ENCODE measurements at regions not wholly inside any gene's neighbourhood (a gene's known extent, or its start where the extent isn't known, plus 50 kb on each side); places are given as distances from the start of the nearest gene placed in this dataset.

GRCh38 chr1:103191327-103191726 is 83.0 kb upstream of the COL11A1 start:
- Histone ChIP-seq H3K9me2 (replicated peaks; ENCODE audit: low read depth, low read length) (no peaks in the 10 kb centered on the region), H2AFZ (ENCODE audit: low read length) (no peak overlapping the region), H3K27me3 (ENCODE audit: insufficient read depth, low read length, poor library complexity, severe bottlenecking) (no peaks in the 10 kb centered on the region), H3K4me3 (ENCODE audit: low read length, poor library complexity, severe bottlenecking) (no peak overlapping the region), H4K20me1 (ENCODE audit: insufficient read depth, low read length, poor library complexity, severe bottlenecking) (no peaks in the 10 kb centered on the region), H3K4me2 (ENCODE audit: low read depth, low read length, poor library complexity, severe bottlenecking) (no peak overlapping the region), H3K79me2 (ENCODE audit: insufficient read depth, low read length) (no peaks in the 10 kb centered on the region), H3K9me3 (ENCODE audit: insufficient read depth, low read depth, low read length) (no peaks in the 10 kb centered on the region), H3F3A (ENCODE audit: low read depth) (no peaks in the 10 kb centered on the region), H3K36me3 (ENCODE audit: insufficient read depth, low read length) (no peaks in the 10 kb centered on the region), H3K4me1 (ENCODE audit: insufficient read depth, low read length, poor library complexity, severe bottlenecking) (no peaks in the 10 kb centered on the region), H3K9ac (ENCODE audit: low read depth, low read length, poor library complexity, severe bottlenecking) (no peak overlapping the region)
- TF ChIP-seq CTCF (conservative IDR thresholded peaks at IDR 0.05; ENCODE audit: low read length): no peak
- TF ChIP-seq EZH2phosphoT487 (IDR thresholded peaks at IDR 0.05; ENCODE audit: borderline replicate concordance): no peak

GRCh38 chr1:103190766-103191165 is 82.4 kb upstream of the COL11A1 start:
- no peak overlapping the region for H2AFZ ChIP-seq (ENCODE audit: low read length)
- H3K36me3 ChIP-seq (ENCODE audit: insufficient read depth, low read length): no peaks in the 10 kb centered on the region
- no peaks in the 10 kb centered on the region for H4K20me1 ChIP-seq (ENCODE audit: insufficient read depth, low read length, poor library complexity, severe bottlenecking)
- TF ChIP-seq EZH2phosphoT487 (IDR thresholded peaks at IDR 0.05; ENCODE audit: borderline replicate concordance): no peak
- TF ChIP-seq CTCF (conservative IDR thresholded peaks at IDR 0.05; ENCODE audit: low read length): no peak
- no peak overlapping the region for H3K4me3 ChIP-seq (ENCODE audit: low read length, poor library complexity, severe bottlenecking)
- H3K79me2 ChIP-seq (ENCODE audit: insufficient read depth, low read length): no peaks in the 10 kb centered on the region
- no peaks in the 10 kb centered on the region for H3K4me1 ChIP-seq (ENCODE audit: insufficient read depth, low read length, poor library complexity, severe bottlenecking)
- no peaks in the 10 kb centered on the region for H3F3A ChIP-seq (ENCODE audit: low read depth)
- H3K9me2 ChIP-seq (replicated peaks; ENCODE audit: low read depth, low read length): no peaks in the 10 kb centered on the region
- H3K9me3 ChIP-seq (ENCODE audit: insufficient read depth, low read depth, low read length): no peaks in the 10 kb centered on the region
- H3K27me3 ChIP-seq (ENCODE audit: insufficient read depth, low read length, poor library complexity, severe bottlenecking): no peaks in the 10 kb centered on the region
- no peak overlapping the region for H3K4me2 ChIP-seq (ENCODE audit: low read depth, low read length, poor library complexity, severe bottlenecking)
- H3K9ac ChIP-seq (ENCODE audit: low read depth, low read length, poor library complexity, severe bottlenecking): no peak overlapping the region

- Histone ChIP-seq H3F3A (ENCODE audit: low read depth) (no peaks in the 10 kb centered on the region), H3K4me2 (ENCODE audit: low read depth, low read length, poor library complexity, severe bottlenecking) (no peak overlapping the region), H3K36me3 (ENCODE audit: insufficient read depth, low read length) (no peaks in the 10 kb centered on the region), H3K4me3 (ENCODE audit: low read length, poor library complexity, severe bottlenecking) (no peak overlapping the region), H3K4me1 (ENCODE audit: insufficient read depth, low read length, poor library complexity, severe bottlenecking) (no peaks in the 10 kb centered on the region), H2AFZ (ENCODE audit: low read length) (no peak overlapping the region), H3K27me3 (ENCODE audit: insufficient read depth, low read length, poor library complexity, severe bottlenecking) (no peaks in the 10 kb centered on the region), H3K79me2 (ENCODE audit: insufficient read depth, low read length) (no peaks in the 10 kb centered on the region), H3K9me2 (replicated peaks; ENCODE audit: low read depth, low read length) (no peaks in the 10 kb centered on the region), H3K9me3 (ENCODE audit: insufficient read depth, low read depth, low read length) (no peaks in the 10 kb centered on the region), H4K20me1 (ENCODE audit: insufficient read depth, low read length, poor library complexity, severe bottlenecking) (no peaks in the 10 kb centered on the region), H3K9ac (ENCODE audit: low read depth, low read length, poor library complexity, severe bottlenecking) (no peak overlapping the region)
- TF ChIP-seq EZH2phosphoT487 (IDR thresholded peaks at IDR 0.05; ENCODE audit: borderline replicate concordance): no peak
These were observed 79.4 kb upstream of the COL11A1 start for GRCh38 chr1:103187673-103188072.

GRCh38 chr1:103180660-103181059 is 72.3 kb upstream of the COL11A1 start:
- Histone ChIP-seq H3K79me2 (ENCODE audit: insufficient read depth, low read length) (no peaks in the 10 kb centered on the region), H3K9ac (ENCODE audit: low read depth, low read length, poor library complexity, severe bottlenecking) (no peak overlapping the region), H3K4me1 (ENCODE audit: insufficient read depth, low read length, poor library complexity, severe bottlenecking) (no peaks in the 10 kb centered on the region), H3K9me2 (replicated peaks; ENCODE audit: low read depth, low read length) (no peaks in the 10 kb centered on the region), H3K4me2 (ENCODE audit: low read depth, low read length, poor library complexity, severe bottlenecking) (no peak overlapping the region), H3K4me3 (ENCODE audit: low read length, poor library complexity, severe bottlenecking) (no peak overlapping the region), H2AFZ (ENCODE audit: low read length) (no peak overlapping the region), H3K36me3 (ENCODE audit: insufficient read depth, low read length) (no peaks in the 10 kb centered on the region), H4K20me1 (ENCODE audit: insufficient read depth, low read length, poor library complexity, severe bottlenecking) (no peaks in the 10 kb centered on the region), H3K27me3 (ENCODE audit: insufficient read depth, low read length, poor library complexity, severe bottlenecking) (no peaks in the 10 kb centered on the region), H3K9me3 (ENCODE audit: insufficient read depth, low read depth, low read length) (no peaks in the 10 kb centered on the region), H3F3A (ENCODE audit: low read depth) (no peaks in the 10 kb centered on the region)
- TF ChIP-seq EZH2phosphoT487 (IDR thresholded peaks at IDR 0.05; ENCODE audit: borderline replicate concordance): no peak
- no peak for TF ChIP-seq CTCF (conservative IDR thresholded peaks at IDR 0.05; ENCODE audit: low read length)
